Central memory CD8-positive, alpha-beta T cell (primary cell): ENCODE measurements at regions not wholly inside any gene's neighbourhood (a gene's known extent, or its start where the extent isn't known, plus 50 kb on each side); places are given as distances from the start of the nearest gene placed in this dataset.

Experiments
- ATAC-seq: fragments of 150-1000 bp; cut with Tn5 transposase; replicated peaks from 2 replicates; pipeline ENCODE4 v1.10.0; 2022; ENCODE audit warnings: mild to moderate bottlenecking, moderate FRiP score, moderate number of reproducible peaks; ENCODE audit not compliant: poor library complexity, severe bottlenecking; ENCODE audit errors: extremely low read depth
- DNase-seq, 2 donors: peaks; one replicate each; pipeline ENCODE4 v3.0.0; 2021; ENCODE audit warnings: low spot score in 2 of 2
- H3K27ac Mint-ChIP-seq: one replicate; pipeline ENCODE4 v1.8.0; 2022; ENCODE audit warnings: low read depth, mild to moderate bottlenecking, moderate library complexity, mixed read lengths
- H3K27me3 Mint-ChIP-seq: one replicate; pipeline ENCODE4 v1.8.0; 2022; ENCODE audit warnings: mixed read lengths
- H3K36me3 Mint-ChIP-seq: one replicate; pipeline ENCODE4 v1.8.0; 2022; ENCODE audit warnings: mild to moderate bottlenecking, moderate library complexity, mixed read lengths; ENCODE audit not compliant: insufficient read depth
- H3K4me1 Mint-ChIP-seq: one replicate; pipeline ENCODE4 v1.8.0; 2022; ENCODE audit warnings: mixed read lengths
- H3K4me3 Mint-ChIP-seq: one replicate; pipeline ENCODE4 v1.8.0; 2022; ENCODE audit warnings: mild to moderate bottlenecking, moderate library complexity, mixed read lengths
- H3K9me3 Mint-ChIP-seq: one replicate; pipeline ENCODE4 v1.8.0; 2022; ENCODE audit warnings: mixed read lengths

DNA sequence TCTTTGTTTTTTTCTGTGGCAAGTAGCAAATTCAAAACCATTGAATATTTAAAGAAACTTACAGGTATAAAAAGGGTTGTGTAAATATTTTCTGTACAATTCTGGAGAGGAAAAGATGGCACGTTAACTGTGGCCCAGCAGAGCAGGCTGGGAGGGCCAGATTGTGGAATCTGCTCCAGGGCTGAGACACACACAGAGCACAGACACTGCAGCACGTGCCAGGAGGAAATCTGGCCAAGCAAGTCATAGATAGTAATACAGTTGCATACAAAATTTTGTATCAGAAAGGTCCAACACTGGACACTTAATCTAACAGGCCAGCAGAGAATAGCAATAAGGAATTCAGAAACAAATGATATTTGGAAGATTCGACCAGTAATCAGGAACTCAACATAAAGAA lies 763.7 kb downstream of the PDHA2 start:
- Mint-ChIP-seq H3K4me3 (no peak overlapping the region), H3K27ac (no peak overlapping the region), H3K4me1 (no peaks in the 10 kb centered on the region), H3K9me3 (peaks cover 14% of the 10 kb centered on the region), H3K36me3 (no peaks in the 10 kb centered on the region), H3K27me3 (no peaks in the 10 kb centered on the region)
- ATAC-seq = no peak
- no peak for DNase-seq

DNA sequence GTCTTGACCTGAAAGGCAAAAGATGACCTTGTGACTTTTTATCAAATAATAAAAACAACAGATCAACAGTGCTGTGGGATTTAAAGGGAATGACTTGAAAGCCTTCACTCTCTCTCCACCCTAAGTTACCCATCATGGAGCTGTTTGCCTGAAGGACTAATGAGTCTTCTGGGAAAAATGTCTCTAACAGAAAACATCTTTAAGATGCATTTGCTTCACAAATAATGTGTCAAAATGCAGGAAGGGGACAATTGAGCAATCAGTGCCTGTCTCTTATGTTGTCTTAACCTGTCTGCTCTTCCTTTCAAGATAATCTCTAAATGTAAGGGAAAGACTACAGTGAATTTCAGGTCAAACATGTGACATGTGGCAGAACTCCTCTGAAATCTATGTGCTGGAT lies 766.6 kb downstream of the PDHA2 start:
- Mint-ChIP-seq H3K4me3 (no peak overlapping the region), H3K27ac (no peak overlapping the region), H3K9me3 (peaks cover 22% of the 10 kb centered on the region), H3K27me3 (no peaks in the 10 kb centered on the region), H3K4me1 (no peaks in the 10 kb centered on the region), H3K36me3 (no peaks in the 10 kb centered on the region)
- no peak for ATAC-seq
- DNase-seq = no peak

DNA sequence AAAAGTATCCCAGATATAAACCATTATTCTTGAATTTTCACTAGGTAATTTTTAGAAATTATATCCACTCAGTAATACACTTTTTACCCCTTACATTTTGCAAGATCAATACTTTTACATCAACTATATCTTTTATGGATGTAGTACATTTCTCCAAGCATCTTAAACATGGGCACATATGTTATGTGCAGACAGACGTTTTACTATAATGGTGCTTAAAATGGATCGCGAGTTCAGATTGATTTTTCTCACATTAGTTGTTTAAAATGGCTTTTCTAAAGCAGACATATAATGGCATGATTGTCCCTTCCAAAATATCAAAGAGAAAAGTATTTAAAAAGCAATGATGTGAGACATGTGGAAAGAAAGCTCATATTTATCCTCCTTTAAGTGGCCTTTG lies 786.1 kb downstream of the PDHA2 start:
- Mint-ChIP-seq H3K36me3 (peaks cover 2% of the 10 kb centered on the region), H3K9me3 (peaks cover 28% of the 10 kb centered on the region), H3K27ac (no peak overlapping the region), H3K4me3 (no peak overlapping the region), H3K27me3 (no peaks in the 10 kb centered on the region), H3K4me1 (no peaks in the 10 kb centered on the region)
- no peak for DNase-seq
- ATAC-seq = no peak

DNA sequence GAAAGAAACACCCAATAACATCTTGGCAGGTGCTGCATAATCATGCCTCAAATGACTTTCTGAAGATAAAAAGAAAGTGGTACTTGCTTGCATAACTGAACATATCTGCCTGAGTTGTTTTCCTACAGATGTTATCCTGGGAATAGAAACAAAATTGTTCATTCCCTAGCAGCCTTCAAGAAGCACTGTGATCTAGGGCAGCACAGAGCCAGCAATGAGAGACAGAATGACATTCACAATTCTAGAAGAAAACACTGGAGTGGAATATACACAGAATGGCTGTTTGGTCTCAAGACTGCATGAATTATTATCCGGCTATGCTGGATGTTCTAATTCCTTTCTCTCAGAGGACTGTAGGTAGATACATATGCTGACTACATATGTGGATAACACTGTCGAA lies 790.9 kb downstream of the PDHA2 start:
- ATAC-seq = no peak
- H3K27ac Mint-ChIP-seq = no peak overlapping the region
- no peak overlapping the region for H3K4me3 Mint-ChIP-seq
- no peaks in the 10 kb centered on the region for H3K27me3 Mint-ChIP-seq
- no peaks in the 10 kb centered on the region for H3K36me3 Mint-ChIP-seq
- H3K4me1 Mint-ChIP-seq = no peaks in the 10 kb centered on the region
- no peak for DNase-seq
- H3K9me3 Mint-ChIP-seq = peaks cover 19% of the 10 kb centered on the region

DNA sequence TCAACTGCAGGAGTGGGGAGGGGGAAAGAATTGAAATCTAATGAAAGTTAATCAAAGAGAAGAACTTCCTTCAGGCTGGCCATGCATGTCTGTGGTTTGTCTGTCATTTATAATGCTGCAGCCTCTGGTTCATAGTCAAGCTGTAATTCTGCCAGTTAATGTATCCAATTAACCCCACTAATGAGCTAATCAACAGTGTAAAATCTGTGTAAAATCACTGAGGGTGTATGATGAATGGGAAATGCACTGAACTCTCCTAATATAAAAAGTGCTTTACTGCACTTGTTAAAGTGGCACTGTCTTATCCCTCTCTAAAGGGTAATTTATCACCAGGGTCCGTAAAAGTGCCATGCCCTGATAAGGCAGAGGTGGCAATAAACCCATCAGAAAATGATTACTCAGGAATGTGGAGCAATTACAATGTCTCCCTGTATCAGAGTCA lies 798.1 kb downstream of the PDHA2 start:
- Mint-ChIP-seq H3K27me3 (no peaks in the 10 kb centered on the region), H3K9me3 (peaks cover 28% of the 10 kb centered on the region), H3K4me1 (no peaks in the 10 kb centered on the region), H3K27ac (no peak overlapping the region), H3K36me3 (no peaks in the 10 kb centered on the region), H3K4me3 (no peak overlapping the region)
- DNase-seq (no peak), ATAC-seq (no peak)

DNA sequence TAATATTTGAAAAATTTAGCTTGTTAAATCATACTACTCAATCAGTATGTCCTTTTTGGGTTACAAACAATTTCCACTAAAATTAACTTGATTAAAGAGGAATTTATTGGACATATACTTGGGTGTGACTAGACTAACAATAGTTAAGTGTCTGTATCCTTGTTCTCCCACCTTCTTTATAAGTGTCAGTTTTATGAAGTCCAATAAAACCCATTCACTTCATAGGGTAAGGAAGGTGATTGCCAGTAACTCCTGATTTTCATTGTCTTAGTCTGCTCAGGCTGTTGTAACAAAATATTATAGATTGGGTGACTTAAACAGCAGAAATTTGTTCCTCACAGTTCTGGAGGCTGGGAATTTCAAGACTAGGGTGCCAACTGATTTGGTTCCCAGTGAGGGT lies 800.0 kb downstream of the PDHA2 start:
- Mint-ChIP-seq H3K36me3 (no peaks in the 10 kb centered on the region), H3K27me3 (no peaks in the 10 kb centered on the region), H3K4me3 (no peak overlapping the region), H3K4me1 (no peaks in the 10 kb centered on the region), H3K27ac (no peak overlapping the region), H3K9me3 (peaks cover 24% of the 10 kb centered on the region)
- no peak for ATAC-seq
- no peak for DNase-seq

DNA sequence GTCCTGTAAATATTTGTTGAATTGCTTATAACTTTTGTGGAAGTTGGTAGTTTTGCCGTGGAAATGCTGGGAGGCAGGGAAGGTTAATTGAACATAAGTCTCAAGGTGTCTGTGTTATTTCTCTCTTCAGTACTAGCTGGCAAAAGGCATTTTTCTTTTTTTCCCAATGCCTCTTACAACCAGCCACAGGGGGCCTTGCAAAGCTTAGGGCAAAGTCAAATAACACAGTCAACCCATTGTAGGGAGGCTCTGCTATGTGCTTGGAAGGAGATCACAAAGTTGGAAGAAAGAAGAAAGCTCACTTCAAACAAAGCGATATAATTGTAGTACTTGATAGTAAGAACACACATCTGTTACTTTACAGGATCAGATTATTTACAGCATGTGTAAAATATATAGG lies 802.6 kb downstream of the PDHA2 start:
- no peaks in the 10 kb centered on the region for H3K27me3 Mint-ChIP-seq
- H3K36me3 Mint-ChIP-seq = no peaks in the 10 kb centered on the region
- H3K4me1 Mint-ChIP-seq = no peaks in the 10 kb centered on the region

DNA sequence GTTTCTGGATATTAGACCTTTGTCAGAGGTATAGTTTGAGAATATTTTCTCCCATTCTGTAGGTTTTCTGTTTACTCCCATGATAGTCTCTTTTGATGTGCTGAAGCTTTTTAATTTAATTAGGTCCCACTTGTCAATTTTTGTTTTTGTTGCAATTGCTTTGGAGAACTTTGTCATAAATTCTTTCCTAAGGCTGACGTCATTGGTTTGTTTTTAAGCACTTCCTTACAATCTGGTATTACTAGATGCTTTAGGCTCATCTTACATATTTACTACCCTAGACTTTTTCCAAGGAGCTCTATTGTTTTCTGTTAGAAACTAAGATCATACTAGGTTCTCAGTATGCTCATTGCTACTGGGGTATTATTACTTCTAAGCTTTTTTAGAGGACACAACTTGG lies 806.3 kb downstream of the PDHA2 start:
- no peak for DNase-seq
- H3K9me3 Mint-ChIP-seq = peaks cover 6% of the 10 kb centered on the region
- H3K36me3 Mint-ChIP-seq = no peaks in the 10 kb centered on the region
- ATAC-seq = no peak
- no peaks in the 10 kb centered on the region for H3K27me3 Mint-ChIP-seq
- H3K4me1 Mint-ChIP-seq = no peaks in the 10 kb centered on the region
- H3K27ac Mint-ChIP-seq = no peak overlapping the region
- no peak overlapping the region for H3K4me3 Mint-ChIP-seq

More for the DNA sequence above, 802.6 kb downstream of the PDHA2 start:
- ATAC-seq (no peak), DNase-seq (no peak)
- H3K4me3 Mint-ChIP-seq = no peak overlapping the region
- peaks cover 20% of the 10 kb centered on the region for H3K9me3 Mint-ChIP-seq
- H3K27ac Mint-ChIP-seq = no peak overlapping the region

DNA sequence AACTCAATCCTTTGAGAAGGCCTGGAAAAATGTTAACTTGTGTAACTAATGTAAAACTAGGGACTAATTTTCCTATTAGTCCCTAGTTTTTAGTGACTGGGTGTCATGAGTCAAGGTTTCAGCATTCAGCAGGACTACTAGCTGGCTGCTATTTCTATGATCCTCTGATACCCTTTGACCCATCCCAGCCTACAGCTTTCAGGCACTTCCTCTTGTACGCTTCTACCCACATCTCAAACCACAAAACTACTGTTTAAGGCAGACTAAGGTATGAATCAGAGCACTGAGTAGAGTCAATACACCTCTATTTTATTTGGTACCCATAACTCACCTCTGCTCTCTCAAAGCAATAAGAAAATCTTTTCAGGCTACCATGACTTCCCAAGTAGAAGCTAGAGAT lies 809.6 kb downstream of the PDHA2 start:
- H3K4me1 Mint-ChIP-seq = no peaks in the 10 kb centered on the region
- ATAC-seq = no peak

DNA sequence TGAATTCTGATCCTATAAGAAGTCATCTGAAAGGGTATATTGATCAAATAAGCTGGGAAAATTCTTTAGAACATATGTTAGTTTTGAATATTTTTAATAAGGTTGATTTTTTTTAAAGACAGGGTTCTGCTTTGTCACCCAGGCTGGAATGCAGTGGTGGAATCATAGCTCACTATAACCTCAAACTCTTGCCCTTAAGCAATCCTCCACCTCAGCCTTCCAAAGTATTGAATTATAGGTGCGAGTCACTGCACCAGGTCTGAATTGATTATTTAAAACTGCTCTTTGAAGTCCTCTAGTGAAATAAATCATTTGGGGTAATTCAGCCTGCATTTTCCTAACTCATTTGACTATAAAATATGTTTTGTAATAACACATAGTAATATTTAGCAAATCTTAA lies 812.3 kb downstream of the PDHA2 start:
- DNase-seq = no peak
- H3K27ac Mint-ChIP-seq = no peak overlapping the region
- no peaks in the 10 kb centered on the region for H3K4me1 Mint-ChIP-seq
- ATAC-seq = no peak
- no peaks in the 10 kb centered on the region for H3K36me3 Mint-ChIP-seq
- no peak overlapping the region for H3K4me3 Mint-ChIP-seq
- H3K9me3 Mint-ChIP-seq = no peaks in the 10 kb centered on the region
- no peaks in the 10 kb centered on the region for H3K27me3 Mint-ChIP-seq

More for the DNA sequence above, 809.6 kb downstream of the PDHA2 start:
- Mint-ChIP-seq H3K27ac (no peak overlapping the region), H3K27me3 (no peaks in the 10 kb centered on the region), H3K9me3 (no peaks in the 10 kb centered on the region), H3K36me3 (no peaks in the 10 kb centered on the region), H3K4me3 (no peak overlapping the region)
- DNase-seq = no peak

DNA sequence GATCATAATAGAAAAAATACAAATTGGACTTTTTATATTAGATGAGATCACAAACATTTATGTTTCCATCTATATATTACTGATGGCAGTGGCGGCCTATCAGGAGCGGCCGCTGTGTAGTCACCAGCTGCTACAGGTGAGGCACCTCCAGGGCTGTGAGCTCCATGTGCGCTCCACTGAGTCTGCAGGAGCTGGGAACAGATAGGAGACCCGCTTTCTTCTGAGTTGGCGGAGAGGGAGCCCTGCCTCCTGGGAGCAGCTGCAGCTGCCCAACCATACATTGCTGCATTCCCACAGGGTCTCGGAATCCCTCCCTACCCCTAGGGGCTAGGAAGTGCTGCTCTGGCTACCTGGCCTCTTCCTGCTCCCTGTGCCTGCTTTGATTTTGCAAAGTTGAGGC lies 812.9 kb downstream of the PDHA2 start:
- H3K27ac Mint-ChIP-seq = no peak overlapping the region
- ATAC-seq (no peak), DNase-seq (no peak)
- no peaks in the 10 kb centered on the region for H3K4me1 Mint-ChIP-seq
- H3K36me3 Mint-ChIP-seq = no peaks in the 10 kb centered on the region
- H3K4me3 Mint-ChIP-seq = no peak overlapping the region
- no peaks in the 10 kb centered on the region for H3K27me3 Mint-ChIP-seq
- no peaks in the 10 kb centered on the region for H3K9me3 Mint-ChIP-seq

DNA sequence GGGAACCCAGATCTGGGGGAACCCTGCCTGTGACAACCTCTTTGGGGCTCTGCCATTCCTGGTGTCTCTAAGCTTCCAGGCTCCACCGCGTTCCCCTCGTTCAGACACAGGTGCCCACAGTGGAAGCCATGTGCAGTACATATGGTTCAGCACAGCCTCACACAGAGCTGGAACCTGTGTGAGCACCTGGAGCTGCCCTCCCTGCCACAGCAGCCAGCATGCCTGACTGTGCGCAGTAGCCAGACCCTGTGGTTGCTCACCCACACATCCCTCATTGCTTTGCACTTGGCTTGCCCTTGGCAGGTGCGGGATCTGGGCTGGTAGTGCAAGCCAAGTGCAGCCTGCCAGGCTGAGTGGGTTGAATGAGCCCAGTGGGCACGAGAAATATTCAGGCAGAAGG lies 814.2 kb downstream of the PDHA2 start:
- peaks cover 2% of the 10 kb centered on the region for H3K9me3 Mint-ChIP-seq
- ATAC-seq (no peak), DNase-seq (no peak)
- no peaks in the 10 kb centered on the region for H3K27me3 Mint-ChIP-seq
- no peak overlapping the region for H3K4me3 Mint-ChIP-seq
- no peaks in the 10 kb centered on the region for H3K36me3 Mint-ChIP-seq
- H3K4me1 Mint-ChIP-seq = no peaks in the 10 kb centered on the region
- no peak overlapping the region for H3K27ac Mint-ChIP-seq

DNA sequence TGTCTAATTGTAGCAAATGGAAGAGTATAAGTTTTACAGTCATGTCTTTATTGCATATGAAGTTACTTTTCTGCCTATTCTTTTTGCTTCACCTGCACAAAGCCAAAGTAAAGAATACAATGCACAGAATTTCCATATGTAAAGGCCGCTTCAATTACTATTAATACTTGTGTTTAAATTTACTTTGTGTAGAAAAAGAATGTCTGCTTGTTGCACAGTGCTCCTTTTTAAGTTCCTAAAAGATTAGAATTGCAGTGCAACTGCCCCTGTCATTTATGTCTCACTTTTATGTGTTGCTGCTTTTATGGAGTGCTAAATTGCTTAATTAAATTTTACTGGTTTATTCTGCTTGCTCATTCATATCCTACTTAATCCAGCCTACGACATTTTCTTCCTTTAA lies 830.5 kb downstream of the PDHA2 start:
- H3K27me3 Mint-ChIP-seq = no peaks in the 10 kb centered on the region
- no peaks in the 10 kb centered on the region for H3K36me3 Mint-ChIP-seq

DNA sequence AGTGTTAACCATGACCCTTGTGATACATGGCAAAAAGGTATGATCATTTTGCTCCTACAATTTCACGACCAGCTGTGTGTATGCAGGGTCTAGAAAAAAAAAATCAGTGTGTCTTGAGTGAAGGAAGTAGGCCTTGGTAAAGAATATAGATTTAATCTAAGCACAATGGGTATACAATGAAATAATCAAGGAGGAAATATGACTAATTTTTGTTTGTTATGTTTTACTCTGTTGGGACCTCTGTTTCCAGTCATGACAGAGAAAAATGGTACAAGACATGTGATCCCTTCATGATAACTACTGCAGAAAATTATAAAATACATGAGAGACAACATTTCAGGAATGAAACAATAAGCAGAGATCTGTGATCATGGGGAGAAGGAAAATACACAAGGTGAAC lies 835.5 kb downstream of the PDHA2 start:
- DNase-seq = no peak
- Mint-ChIP-seq H3K36me3 (no peaks in the 10 kb centered on the region), H3K4me1 (no peaks in the 10 kb centered on the region), H3K4me3 (no peak overlapping the region), H3K27ac (no peak overlapping the region), H3K9me3 (peaks cover 23% of the 10 kb centered on the region), H3K27me3 (no peaks in the 10 kb centered on the region)
- no peak for ATAC-seq

More for the DNA sequence above, 830.5 kb downstream of the PDHA2 start:
- no peak overlapping the region for H3K27ac Mint-ChIP-seq
- H3K4me1 Mint-ChIP-seq = no peaks in the 10 kb centered on the region
- ATAC-seq = no peak
- peaks cover 24% of the 10 kb centered on the region for H3K9me3 Mint-ChIP-seq
- DNase-seq = no peak
- no peak overlapping the region for H3K4me3 Mint-ChIP-seq
